Transverse colon (tissue), 4 donors: ENCODE measurements at regions not wholly inside any gene's neighbourhood (a gene's known extent, or its start where the extent isn't known, plus 50 kb on each side); places are given as distances from the start of the nearest gene placed in this dataset.

ENCODE experiments used
- POLR2A ChIP-seq: fragments of 450-650 bp; IDR thresholded peaks from one replicate; pipeline ENCODE4 v1.6.1; 2016; ENCODE audit warnings: antibody characterized with exemption, mild to moderate bottlenecking, moderate library complexity
- POLR2AphosphoS5 ChIP-seq, 3 donors: sonication (generic); formaldehyde crosslinking; IDR thresholded peaks; one replicate each; pipeline ENCODE4 v1.6.1; 2016; ENCODE audit warnings: antibody characterized with exemption in 3 of 3
- TF ChIP-seq, protein P1 (sequence below), 5 experiments: fragments of 200-600 bp in 3 of 5; fragments of 450-650 bp in 2 of 5; sonication (generic) in 3 of 5; IDR thresholded peaks; 1 replicate in 2 of 5; 2 replicates in 3 of 5; pipeline ENCODE4 v1.5.1; 2016 to 2017; ENCODE audit warnings: antibody characterized with exemption in 5 of 5, inconsistent platforms in 3 of 5, mild to moderate bottlenecking in 2 of 5, moderate library complexity in 1 of 5

DNA sequence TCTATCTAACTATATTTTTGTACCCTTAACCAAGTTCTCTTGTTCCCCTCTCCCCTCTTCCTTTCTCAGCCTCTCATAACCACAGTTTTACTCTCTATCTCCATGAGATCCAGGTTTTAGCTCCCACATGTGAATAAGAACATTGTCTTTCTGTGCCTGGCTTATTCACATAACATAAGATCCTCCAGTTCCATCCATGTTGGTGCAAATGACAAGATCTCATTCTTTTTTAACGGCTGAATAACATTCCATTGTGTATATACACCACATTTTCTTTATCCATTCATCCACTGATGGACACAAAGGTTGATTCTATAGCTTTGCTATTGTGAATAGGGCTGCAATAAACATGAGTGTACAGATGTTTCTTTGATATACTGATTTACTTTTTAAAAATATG lies 83.9 kb upstream of the TMEM178A start:
- TF ChIP-seq POLR2A (no peak), POLR2AphosphoS5 (IDR thresholded peaks at IDR 0.05) (no peak)
- TF ChIP-seq, protein P1, sequence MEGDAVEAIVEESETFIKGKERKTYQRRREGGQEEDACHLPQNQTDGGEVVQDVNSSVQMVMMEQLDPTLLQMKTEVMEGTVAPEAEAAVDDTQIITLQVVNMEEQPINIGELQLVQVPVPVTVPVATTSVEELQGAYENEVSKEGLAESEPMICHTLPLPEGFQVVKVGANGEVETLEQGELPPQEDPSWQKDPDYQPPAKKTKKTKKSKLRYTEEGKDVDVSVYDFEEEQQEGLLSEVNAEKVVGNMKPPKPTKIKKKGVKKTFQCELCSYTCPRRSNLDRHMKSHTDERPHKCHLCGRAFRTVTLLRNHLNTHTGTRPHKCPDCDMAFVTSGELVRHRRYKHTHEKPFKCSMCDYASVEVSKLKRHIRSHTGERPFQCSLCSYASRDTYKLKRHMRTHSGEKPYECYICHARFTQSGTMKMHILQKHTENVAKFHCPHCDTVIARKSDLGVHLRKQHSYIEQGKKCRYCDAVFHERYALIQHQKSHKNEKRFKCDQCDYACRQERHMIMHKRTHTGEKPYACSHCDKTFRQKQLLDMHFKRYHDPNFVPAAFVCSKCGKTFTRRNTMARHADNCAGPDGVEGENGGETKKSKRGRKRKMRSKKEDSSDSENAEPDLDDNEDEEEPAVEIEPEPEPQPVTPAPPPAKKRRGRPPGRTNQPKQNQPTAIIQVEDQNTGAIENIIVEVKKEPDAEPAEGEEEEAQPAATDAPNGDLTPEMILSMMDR (IDR thresholded peaks at IDR 0.05), result no peak
